Right lobe of liver (tissue), 4 donors: ENCODE measurements at regions not wholly inside any gene's neighbourhood (a gene's known extent, or its start where the extent isn't known, plus 50 kb on each side); places are given as distances from the start of the nearest gene placed in this dataset.

Experiments used
- CTCF ChIP-seq, 4 donors: fragments of 200-600 bp in 3 of 4; fragments of 450-650 bp in 1 of 4; IDR thresholded peaks; one replicate each; pipeline versions ENCODE4 v1.5.1 to v1.8.0; 2016 to 2022; ENCODE audit warnings: antibody characterized with exemption in 4 of 4, mild to moderate bottlenecking in 2 of 4
- POLR2A ChIP-seq: fragments of 450-650 bp; IDR thresholded peaks from one replicate; pipeline ENCODE4 v1.6.1; 2017; ENCODE audit warnings: antibody characterized with exemption, mild to moderate bottlenecking
- donor health status: DM: no; HTN: no; CAD: no.
- donor health status: DM: no; HTN: no; CAD: no.
- donor health status: DM: no; HTN: yes; CAD: no.

GRCh38 chr15:69648212-69648611, 195.6 kb downstream of the RPLP1 start:
- TF ChIP-seq POLR2A (no peak), CTCF (IDR thresholded peaks at IDR 0.05) (no peak)
